Neural cell (in vitro differentiated cells): ENCODE measurements at regions not wholly inside any gene's neighbourhood (a gene's known extent, or its start where the extent isn't known, plus 50 kb on each side); places are given as distances from the start of the nearest gene placed in this dataset.
"Not testable (repeated sequence)": the region's sequence is repeated elsewhere in the genome, so short reads cannot be mapped to it uniquely, and the experiment has no call there.

Experiments
- EP300 ChIP-seq: fragments of 450-650 bp; conservative IDR thresholded peaks from 2 replicates; pipeline ENCODE4 v1.6.1; 2014; ENCODE audit warnings: antibody characterized with exemption, mild to moderate bottlenecking, moderate library complexity; ENCODE audit not compliant: poor library complexity, severe bottlenecking
- EZH2 ChIP-seq: fragments of 200-600, 300-800 bp; shearing (Covaris generic), sonication (generic); IDR thresholded peaks from 2 replicates; pipeline ENCODE4 v1.6.1; 2014; ENCODE audit warnings: antibody characterized with exemption, low read length, borderline replicate concordance, mild to moderate bottlenecking; ENCODE audit not compliant: insufficient read depth, poor library complexity, severe bottlenecking
- MXI1 ChIP-seq: fragments of 450-650 bp; conservative IDR thresholded peaks from 2 replicates; pipeline ENCODE4 v1.6.1; 2014; ENCODE audit warnings: antibody characterized with exemption, mild to moderate bottlenecking; ENCODE audit not compliant: poor library complexity, severe bottlenecking
- POLR2AphosphoS5 ChIP-seq: IDR thresholded peaks from 2 replicates; pipeline ENCODE4 v1.6.1; 2012
- RAD21 ChIP-seq: fragments of 450-650 bp; conservative IDR thresholded peaks from 2 replicates; pipeline ENCODE4 v1.6.1; 2014; ENCODE audit warnings: antibody characterized with exemption, mild to moderate bottlenecking, moderate library complexity
- TF ChIP-seq, protein P1 (sequence below): fragments of 450-650 bp; IDR thresholded peaks from 2 replicates; pipeline ENCODE4 v1.5.1; 2014; ENCODE audit warnings: antibody characterized with exemption, mild to moderate bottlenecking, moderate library complexity; ENCODE audit not compliant: poor library complexity, severe bottlenecking

DNA sequence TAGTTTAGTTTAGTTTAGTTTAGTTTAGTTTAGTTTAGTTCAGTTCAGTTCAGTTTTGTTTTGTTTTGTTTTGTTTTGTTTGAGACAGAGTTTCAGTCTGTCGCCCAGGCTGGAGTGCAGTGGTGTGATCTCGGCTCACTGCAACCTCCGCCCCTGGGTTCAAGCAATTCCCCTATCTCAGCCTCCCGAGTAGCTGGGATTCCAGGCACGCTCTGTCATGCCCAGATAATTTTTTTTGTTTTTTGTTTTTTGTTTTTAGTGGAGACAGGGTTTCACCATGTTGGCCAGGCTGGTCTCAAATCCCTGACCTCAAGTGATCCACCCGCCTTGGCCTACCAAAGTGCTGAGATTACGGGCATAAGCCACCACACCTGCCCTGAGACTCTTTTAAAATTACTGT, 120.0 kb downstream of the LHX2 start:
- TF ChIP-seq MXI1, EZH2, RAD21, EP300, POLR2AphosphoS5: not testable (repeated sequence)
- TF ChIP-seq, protein P1, sequence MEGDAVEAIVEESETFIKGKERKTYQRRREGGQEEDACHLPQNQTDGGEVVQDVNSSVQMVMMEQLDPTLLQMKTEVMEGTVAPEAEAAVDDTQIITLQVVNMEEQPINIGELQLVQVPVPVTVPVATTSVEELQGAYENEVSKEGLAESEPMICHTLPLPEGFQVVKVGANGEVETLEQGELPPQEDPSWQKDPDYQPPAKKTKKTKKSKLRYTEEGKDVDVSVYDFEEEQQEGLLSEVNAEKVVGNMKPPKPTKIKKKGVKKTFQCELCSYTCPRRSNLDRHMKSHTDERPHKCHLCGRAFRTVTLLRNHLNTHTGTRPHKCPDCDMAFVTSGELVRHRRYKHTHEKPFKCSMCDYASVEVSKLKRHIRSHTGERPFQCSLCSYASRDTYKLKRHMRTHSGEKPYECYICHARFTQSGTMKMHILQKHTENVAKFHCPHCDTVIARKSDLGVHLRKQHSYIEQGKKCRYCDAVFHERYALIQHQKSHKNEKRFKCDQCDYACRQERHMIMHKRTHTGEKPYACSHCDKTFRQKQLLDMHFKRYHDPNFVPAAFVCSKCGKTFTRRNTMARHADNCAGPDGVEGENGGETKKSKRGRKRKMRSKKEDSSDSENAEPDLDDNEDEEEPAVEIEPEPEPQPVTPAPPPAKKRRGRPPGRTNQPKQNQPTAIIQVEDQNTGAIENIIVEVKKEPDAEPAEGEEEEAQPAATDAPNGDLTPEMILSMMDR = not testable (repeated sequence)
